ENCODE measurements at regions not wholly inside any gene's neighbourhood (a gene's known extent, or its start where the extent isn't known, plus 50 kb on each side); places are given as distances from the start of the nearest gene placed in this dataset.

DNA sequence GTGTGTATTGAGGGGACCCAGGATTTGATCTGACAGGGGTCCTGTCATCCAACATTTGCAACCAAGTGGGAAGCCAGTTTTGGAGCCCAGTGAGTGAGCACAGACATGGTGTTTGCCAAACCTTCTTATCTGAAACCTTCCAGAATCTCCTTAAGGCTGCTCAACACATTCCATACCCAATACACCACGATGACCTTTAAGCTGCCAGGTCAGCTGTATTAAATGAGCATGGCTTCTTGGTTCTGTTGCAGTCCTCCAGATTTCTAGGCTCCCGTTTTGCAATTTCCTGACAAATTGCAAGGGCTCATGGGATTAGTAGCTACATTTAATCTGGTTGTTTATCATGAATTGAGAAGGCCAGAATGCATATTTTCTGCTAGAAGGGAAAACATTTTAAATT, 124.2 kb upstream of the ATP10B start:
- no peak for TF ChIP-seq POLR2A (IDR thresholded peaks at IDR 0.05; ENCODE audit: low read length)
- no peak for TF ChIP-seq GATA1 (IDR thresholded peaks at IDR 0.05; ENCODE audit: low read depth, low read length)
- DNase-seq: no peak

DNA sequence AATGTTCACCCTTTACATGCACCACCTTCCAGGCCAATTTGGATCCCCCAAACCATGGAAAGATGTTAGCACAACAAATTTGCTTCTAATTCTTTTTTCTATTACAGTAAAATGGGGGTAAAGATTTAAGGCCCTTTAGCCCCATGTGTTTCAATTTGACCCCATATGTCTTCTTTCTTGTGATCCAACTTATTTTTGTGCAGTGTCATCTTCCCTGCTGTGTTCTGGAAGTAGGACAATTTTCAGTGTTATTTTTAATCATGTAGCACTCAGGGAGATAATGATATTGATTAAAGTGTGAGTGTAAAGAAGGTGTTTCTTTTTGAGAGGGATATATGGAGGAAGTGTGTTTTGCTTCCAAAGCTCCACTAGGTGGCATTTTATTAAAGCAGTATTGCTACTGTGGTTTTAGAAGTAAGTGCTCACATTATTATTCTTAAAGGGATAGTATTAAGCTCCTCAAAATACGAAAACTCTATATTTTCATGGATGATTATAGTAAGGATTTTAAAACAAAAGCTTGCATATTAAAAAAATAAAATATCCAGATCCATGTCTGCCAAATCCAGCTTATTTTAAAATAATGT, 118.7 kb upstream of the ATP10B start:
- TF ChIP-seq GATA1 (IDR thresholded peaks at IDR 0.05; ENCODE audit: low read depth, low read length): no peak
- TF ChIP-seq POLR2A (IDR thresholded peaks at IDR 0.05; ENCODE audit: low read length): no peak

DNA sequence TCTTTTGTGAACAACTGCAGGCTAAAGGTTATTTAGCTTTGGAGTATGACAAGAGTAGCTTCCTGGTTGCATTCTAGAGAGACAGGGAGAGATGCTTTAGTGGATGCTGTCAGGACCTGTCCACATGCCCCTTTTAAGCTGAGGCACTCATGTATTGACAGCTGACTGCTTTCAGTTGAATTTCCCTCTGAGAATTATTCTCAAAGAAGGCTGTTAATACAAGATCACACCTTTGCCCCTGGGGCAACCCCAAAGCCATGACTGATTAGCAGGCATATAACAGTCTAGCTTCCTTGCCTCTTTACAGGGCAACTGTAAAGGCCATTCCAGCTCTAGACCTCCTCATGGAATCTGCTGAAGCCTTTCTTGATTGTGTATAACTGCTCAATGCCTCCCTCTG, 117.6 kb upstream of the ATP10B start:
- DNase-seq: no peak
- no peak for TF ChIP-seq GATA1 (IDR thresholded peaks at IDR 0.05; ENCODE audit: low read depth, low read length)
- TF ChIP-seq POLR2A (IDR thresholded peaks at IDR 0.05; ENCODE audit: low read length): no peak

More for the DNA sequence above, 118.7 kb upstream of the ATP10B start:
- DNase-seq: no peak

DNA sequence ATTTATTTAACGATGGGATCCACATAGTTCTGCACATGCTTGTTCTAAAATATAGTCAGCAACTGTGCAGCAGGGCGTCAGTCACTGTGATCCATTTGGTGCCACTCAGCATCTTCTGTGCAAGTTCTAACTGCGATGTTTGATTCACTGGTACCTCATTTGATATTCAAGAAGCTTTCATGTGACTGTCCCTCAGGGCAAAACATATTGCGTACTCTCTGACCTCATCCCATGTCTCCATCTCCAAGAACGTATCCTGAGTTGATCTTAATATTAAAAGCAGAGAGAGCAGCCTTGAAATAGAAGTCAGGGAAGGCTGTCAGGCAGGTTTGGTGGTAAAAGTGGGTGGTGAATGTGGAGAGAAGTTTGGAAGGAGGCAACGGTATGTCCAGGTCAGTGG, 116.5 kb upstream of the ATP10B start:
- TF ChIP-seq POLR2A (IDR thresholded peaks at IDR 0.05; ENCODE audit: low read length): no peak
- TF ChIP-seq GATA1 (IDR thresholded peaks at IDR 0.05; ENCODE audit: low read depth, low read length): no peak
- no peak for DNase-seq

DNA sequence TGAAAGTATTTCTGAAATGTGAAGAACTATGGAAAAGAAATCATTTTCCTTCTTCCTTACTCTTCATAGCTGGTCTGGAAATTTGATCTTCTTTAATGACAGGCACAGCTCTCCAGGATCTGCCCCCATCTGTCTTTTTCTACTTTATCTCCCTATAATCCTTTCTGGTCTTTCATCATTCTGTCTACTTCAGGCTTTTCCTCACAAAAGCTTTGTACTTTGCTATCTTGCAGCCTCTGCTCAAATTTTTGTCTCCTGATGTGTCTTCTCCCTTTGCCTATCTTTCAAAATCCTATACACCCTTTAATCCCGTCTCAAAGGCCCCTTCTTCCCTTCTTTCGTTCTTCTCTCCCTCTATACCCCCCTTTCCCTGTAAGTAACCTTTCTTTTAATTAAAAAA, 114.9 kb upstream of the ATP10B start:
- no peak for DNase-seq
- TF ChIP-seq GATA1 (IDR thresholded peaks at IDR 0.05; ENCODE audit: low read depth, low read length): no peak
- no peak for TF ChIP-seq POLR2A (IDR thresholded peaks at IDR 0.05; ENCODE audit: low read length)

DNA sequence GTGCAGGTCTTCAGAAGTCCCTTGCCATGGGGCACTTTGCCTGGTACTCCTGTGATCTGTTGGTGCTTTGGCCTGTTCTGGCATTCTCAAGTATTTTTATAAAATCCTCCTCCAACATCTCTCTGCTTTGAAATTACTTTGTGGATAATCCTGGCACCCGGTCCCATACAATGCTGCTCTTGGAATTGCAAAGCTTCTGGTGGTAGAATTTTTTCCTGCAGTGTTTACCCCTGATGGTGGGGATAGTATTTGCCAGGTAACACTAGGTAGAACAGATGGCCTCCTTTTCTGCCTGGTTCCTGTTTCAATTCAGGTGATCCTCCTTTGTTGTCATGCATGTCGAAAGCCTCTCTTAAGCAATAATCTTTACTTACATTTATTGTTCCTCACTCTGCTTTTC, 109.8 kb upstream of the ATP10B start:
- TF ChIP-seq POLR2A (IDR thresholded peaks at IDR 0.05; ENCODE audit: low read length) (no peak), GATA1 (IDR thresholded peaks at IDR 0.05; ENCODE audit: low read depth, low read length) (no peak)
- DNase-seq: no peak

DNA sequence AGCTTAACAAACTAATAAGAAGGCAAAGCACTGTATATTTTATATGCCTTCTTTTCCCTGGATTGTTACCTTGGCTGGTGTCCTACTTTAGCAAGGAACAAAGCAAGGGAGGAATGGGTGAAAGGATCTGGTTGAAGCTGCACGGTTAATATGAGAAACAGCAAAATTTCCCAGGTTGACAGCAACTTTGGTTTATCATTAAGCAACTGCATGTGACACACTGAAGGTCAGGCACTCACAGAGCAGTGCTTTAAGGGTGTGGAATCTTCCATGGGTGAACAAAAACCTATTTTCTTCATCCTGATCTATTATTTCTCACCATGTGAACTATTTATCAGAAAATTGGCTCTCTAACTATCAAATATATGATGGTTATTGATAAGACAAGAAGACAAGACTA, 109.0 kb upstream of the ATP10B start:
- TF ChIP-seq POLR2A (IDR thresholded peaks at IDR 0.05; ENCODE audit: low read length) (no peak), GATA1 (IDR thresholded peaks at IDR 0.05; ENCODE audit: low read depth, low read length) (no peak)
- no peak for DNase-seq

DNA sequence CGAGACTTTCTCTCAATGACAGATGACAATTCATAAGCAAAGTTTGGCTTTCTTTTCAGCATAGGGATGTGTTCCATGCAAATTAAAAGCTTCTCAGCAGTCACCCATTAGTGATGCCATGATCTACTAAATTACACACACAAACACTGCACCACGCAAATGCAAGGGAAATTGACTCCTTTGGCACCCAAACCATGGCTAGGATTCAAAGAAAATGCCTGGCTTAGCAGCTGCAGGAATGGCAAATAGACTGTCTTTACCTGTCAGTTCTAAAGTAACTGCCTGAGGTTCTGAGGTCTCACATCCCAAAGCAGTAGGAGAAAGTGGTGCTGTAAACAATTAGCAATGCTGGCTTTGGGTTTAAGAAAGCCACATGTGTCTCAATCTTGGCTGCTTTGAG, 108.6 kb upstream of the ATP10B start:
- no peak for DNase-seq
- TF ChIP-seq POLR2A (IDR thresholded peaks at IDR 0.05; ENCODE audit: low read length): no peak
- TF ChIP-seq GATA1 (IDR thresholded peaks at IDR 0.05; ENCODE audit: low read depth, low read length): no peak

DNA sequence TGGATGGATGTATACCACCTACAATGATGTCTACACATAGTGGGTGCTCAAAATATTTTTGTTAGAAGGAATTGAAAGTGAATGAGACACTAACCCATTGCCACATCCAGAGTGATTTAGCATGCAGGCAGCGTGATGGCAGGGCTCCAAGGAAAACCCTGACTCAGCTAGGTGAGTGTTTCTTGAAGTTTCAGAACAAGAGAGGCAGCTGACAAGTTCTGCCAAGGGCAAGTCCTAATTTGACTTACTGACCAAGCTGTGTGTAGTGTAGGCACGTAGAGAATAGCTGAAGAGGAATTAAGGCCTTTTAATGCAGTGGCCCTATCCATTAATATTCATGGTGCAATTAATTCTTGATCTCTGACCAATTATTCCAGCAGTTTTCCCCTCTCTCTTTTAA, 107.8 kb upstream of the ATP10B start:
- DNase-seq: peak in 1 of 2 experiments; percentile 30
- TF ChIP-seq POLR2A (IDR thresholded peaks at IDR 0.05; ENCODE audit: low read length): no peak
- no peak for TF ChIP-seq GATA1 (IDR thresholded peaks at IDR 0.05; ENCODE audit: low read depth, low read length)

DNA sequence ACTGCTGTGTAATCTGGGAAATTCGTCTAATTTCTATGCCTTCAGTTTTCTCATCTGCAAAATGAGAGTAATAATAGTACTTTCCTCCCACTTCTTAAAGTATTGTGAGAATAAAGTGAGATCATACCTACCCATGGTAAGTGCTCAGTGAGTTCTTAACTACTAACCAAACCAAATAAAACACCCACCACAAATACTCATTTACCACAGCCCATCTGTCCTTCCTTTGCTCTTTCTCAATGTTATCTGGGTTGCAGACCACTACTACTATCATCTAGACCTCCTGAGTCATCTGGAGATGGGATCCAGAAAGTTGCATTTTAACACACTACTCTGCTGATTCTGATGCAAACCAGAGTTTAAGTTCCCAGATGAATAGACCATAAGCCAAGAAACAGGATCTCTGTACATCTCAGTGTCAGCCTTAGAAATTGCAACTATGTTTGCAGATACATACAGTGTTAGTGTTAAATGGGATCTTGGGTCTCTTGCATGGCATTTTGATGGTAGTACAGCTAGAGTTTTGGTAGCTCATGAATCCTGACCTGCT, 105.4 kb upstream of the ATP10B start:
- TF ChIP-seq POLR2A (IDR thresholded peaks at IDR 0.05; ENCODE audit: low read length) (no peak), GATA1 (IDR thresholded peaks at IDR 0.05; ENCODE audit: low read depth, low read length) (no peak)
- no peak for DNase-seq

DNA sequence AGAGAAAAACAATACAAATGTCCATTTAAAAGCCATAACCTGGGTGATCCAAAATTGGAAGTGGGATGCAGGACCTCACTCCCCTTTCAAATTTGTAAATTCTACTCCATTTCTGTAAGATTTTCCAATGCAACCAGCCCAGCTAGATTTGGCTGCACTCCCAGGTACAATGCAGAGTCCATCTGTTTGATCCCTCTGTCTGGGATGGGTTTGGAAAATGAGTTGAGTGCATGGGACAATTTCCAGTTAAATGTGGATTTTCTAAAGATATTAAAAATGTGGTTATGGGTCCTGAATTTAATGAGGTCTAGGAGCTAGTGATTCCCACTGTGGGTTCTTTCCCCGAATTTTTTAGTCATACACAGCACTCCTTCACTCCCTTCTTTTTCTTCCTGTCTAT, 104.0 kb upstream of the ATP10B start:
- DNase-seq: no peak
- TF ChIP-seq GATA1 (IDR thresholded peaks at IDR 0.05; ENCODE audit: low read depth, low read length) (no peak), POLR2A (IDR thresholded peaks at IDR 0.05; ENCODE audit: low read length) (no peak)

DNA sequence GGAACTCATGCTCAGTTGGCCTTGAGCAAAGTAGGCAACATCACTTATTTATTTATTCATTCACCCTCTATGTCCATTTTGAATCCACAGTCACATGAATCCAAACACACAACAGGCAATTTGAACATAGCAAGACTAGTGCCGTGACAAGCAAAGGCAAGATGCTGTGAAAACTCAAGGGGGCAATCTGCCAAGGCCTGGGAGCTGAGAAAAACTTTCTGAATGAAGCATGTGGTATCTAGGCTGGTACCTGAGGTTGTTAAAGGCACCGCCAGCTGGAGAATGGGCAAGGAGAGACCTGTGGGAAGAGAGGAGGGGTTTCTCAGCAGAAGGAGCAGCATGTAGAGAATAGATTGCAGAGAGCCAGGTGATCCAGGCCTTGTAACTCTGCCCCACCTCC, 98.3 kb upstream of the ATP10B start:
- no peak for DNase-seq
- TF ChIP-seq POLR2A (IDR thresholded peaks at IDR 0.05; ENCODE audit: low read length): no peak
- no peak for TF ChIP-seq GATA1 (IDR thresholded peaks at IDR 0.05; ENCODE audit: low read depth, low read length)

DNA sequence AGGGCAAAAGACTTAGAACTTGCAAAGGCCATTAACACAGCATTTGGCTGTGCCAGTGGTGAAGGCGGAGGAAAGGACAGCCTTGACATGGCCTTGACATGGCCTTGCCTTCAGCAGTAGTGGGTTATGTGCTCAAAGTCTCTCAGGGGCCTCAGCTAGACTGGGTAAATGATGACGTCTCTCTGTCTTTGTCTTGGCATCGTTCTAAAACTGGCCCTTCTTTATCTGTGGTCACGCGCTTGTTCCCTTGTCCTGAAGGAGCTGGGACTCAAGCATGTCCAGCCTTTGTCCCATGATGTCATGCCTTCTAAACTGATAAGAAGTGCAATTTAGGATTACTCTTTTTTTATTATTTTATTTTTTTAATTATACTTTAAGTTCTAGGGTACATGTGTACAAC, 88.7 kb upstream of the ATP10B start:
- no peak for TF ChIP-seq GATA1 (IDR thresholded peaks at IDR 0.05; ENCODE audit: low read depth, low read length)
- TF ChIP-seq POLR2A (IDR thresholded peaks at IDR 0.05; ENCODE audit: low read length): no peak
- no peak for DNase-seq

DNA sequence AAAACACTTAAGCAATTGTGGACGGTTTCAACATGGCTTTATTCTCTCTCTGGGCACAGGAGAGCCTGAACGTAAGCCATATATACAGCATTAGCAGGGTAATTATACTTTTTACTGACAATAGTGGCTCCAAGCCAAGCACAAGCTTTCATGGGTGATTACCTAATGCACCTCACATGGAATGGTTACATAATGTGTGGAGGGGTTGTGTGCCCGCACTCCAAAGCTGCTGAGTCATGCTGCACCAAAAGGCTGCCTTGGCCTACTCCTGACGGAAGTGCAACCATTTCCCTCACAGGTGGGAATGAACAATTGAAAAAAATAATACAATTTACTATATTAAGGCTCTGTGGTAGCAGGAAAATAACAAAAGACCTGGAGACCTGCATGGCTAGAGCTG, 86.5 kb upstream of the ATP10B start:
- TF ChIP-seq POLR2A (IDR thresholded peaks at IDR 0.05; ENCODE audit: low read length) (no peak), GATA1 (IDR thresholded peaks at IDR 0.05; ENCODE audit: low read depth, low read length) (no peak)
- DNase-seq: no peak

DNA sequence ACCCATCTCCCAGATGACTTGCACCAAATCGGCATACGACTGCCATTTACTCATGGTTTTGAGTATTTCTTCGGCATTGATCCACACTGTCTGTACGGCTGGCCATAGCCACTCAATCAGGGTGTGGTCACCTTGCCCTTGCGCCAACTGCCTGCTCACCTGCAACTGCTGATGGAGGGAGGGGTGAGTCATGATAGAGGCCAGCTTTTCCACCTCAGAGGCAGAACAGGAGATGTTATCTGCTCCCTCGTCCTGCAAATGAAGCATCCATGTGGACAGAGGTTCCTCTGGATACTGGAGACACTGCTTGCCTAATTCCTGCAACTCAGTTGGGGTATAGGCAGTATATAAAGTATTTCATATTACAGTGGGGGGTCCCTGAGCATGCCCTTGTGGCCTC, 85.6 kb upstream of the ATP10B start:
- DNase-seq: no peak
- TF ChIP-seq POLR2A (IDR thresholded peaks at IDR 0.05; ENCODE audit: low read length) (no peak), GATA1 (IDR thresholded peaks at IDR 0.05; ENCODE audit: low read depth, low read length) (no peak)

All from erythroblast (primary cell).